ENCODE measurements at regions not wholly inside any gene's neighbourhood (a gene's known extent, or its start where the extent isn't known, plus 50 kb on each side); places are given as distances from the start of the nearest gene placed in this dataset.

- no peak for TF ChIP-seq TAF7 (optimal IDR thresholded peaks at IDR 0.05; ENCODE audit: borderline replicate concordance, low read depth, low read length)
Measured at GRCh38 chr16:79468121-79468552, 132.4 kb downstream of the MAF start (continued).

- H3K4me2 ChIP-seq (ENCODE audit: insufficient read depth in 1 of 2, low read depth in 2 of 2, low read length in 2 of 2): no peak overlapping the region
- no peak overlapping the region for H2BK120ac ChIP-seq (replicated peaks; ENCODE audit: low read depth, low read length)
- no peak overlapping the region for H2BK15ac ChIP-seq (ENCODE audit: low read length)
- H2BK20ac ChIP-seq (ENCODE audit: low read length): no peak overlapping the region
- no peak overlapping the region for H4K91ac ChIP-seq (replicated peaks; ENCODE audit: insufficient read length, low read length)
- H3K23me2 ChIP-seq (ENCODE audit: low read depth, low read length): no peaks in the 10 kb centered on the region
- H4K5ac ChIP-seq (ENCODE audit: insufficient read length, low read depth, low read length): no peak overlapping the region
- H2BK12ac ChIP-seq (ENCODE audit: low read depth, low read length): no peak overlapping the region
- no peak overlapping the region for H3K9ac ChIP-seq (replicated peaks in 1 of 4; ENCODE audit: extremely low read depth in 1 of 4, low read depth in 3 of 4, low read length in 3 of 4)
- no peaks in the 10 kb centered on the region for H3K79me1 ChIP-seq (ENCODE audit: low read depth, low read length)
- H3K14ac ChIP-seq (ENCODE audit: insufficient read length): no peak overlapping the region
- no peak overlapping the region for H3K27ac ChIP-seq (ENCODE audit: low read depth, low read length)
- H3K4me1 ChIP-seq (replicated peaks in 1 of 4; ENCODE audit: control insufficient read depth in 3 of 4, insufficient read depth in 4 of 4, low read length in 3 of 4): no peaks in the 10 kb centered on the region
- POLR2A ChIA-PET (ENCODE audit: partially characterized antibody): no interaction called here
- H3K23ac ChIP-seq (ENCODE audit: insufficient read length): no peak overlapping the region
- H4K20me1 ChIP-seq (replicated peaks in 1 of 2; ENCODE audit: control insufficient read depth in 1 of 2, insufficient read depth in 2 of 2, low read length in 2 of 2): no peaks in the 10 kb centered on the region
- H2BK5ac ChIP-seq (ENCODE audit: low read depth, low read length): no peak overlapping the region
- 89% methylated on average over 2 of the region's 2 CpGs; no CpG with 5 or more reads in 1 of the 2 experiments for WGBS, 2 experiments (ENCODE audit: extremely low coverage in 1 of 2, insufficient coverage in 1 of 2, insufficient read length in 1 of 2, insufficient replicate concordance in 2 of 2, low coverage in 1 of 2, low lambda C conversion rate in 2 of 2, missing lambda C conversion rate in 1 of 2)
- no peak overlapping the region for H2AK5ac ChIP-seq (ENCODE audit: low read depth, low read length)
- DNase-seq (ENCODE audit: low read depth in 1 of 2, low spot score in 2 of 2): no peak
- no peak for FAIRE-seq
- H3K27me3 ChIP-seq (replicated peaks in 1 of 4; ENCODE audit: control insufficient read depth in 3 of 4, extremely low read depth in 1 of 4, insufficient read depth in 3 of 4, low read length in 3 of 4): no peaks in the 10 kb centered on the region
- no peaks in the 10 kb centered on the region for H3K36me3 ChIP-seq (ENCODE audit: control insufficient read depth in 2 of 4, insufficient read depth in 4 of 4, low read length in 3 of 4)
- no peak overlapping the region for H3K18ac ChIP-seq (ENCODE audit: extremely low read depth, low read length)
- no peak overlapping the region for H3K4me3 ChIP-seq (ENCODE audit: extremely low read depth in 1 of 4, insufficient read depth in 2 of 4, low read depth in 3 of 4, low read length in 4 of 4)
- no peak overlapping the region for H3K4ac ChIP-seq (replicated peaks; ENCODE audit: insufficient read length, low read depth, low read length)
- H4K8ac ChIP-seq (ENCODE audit: extremely low read depth, insufficient read depth, low read length): no peak overlapping the region
- CTCF ChIA-PET (ENCODE audit: partially characterized antibody): no interaction called here
- H3K56ac ChIP-seq (replicated peaks; ENCODE audit: insufficient read length, low read depth, low read length): no peak overlapping the region
- H3K9me3 ChIP-seq (ENCODE audit: insufficient read depth in 2 of 2, low read depth in 1 of 2, low read length in 1 of 2): no peaks in the 10 kb centered on the region
- H3K79me2 ChIP-seq (ENCODE audit: control insufficient read depth in 1 of 2, insufficient read depth in 2 of 2, low read length in 2 of 2): no peaks in the 10 kb centered on the region
- no peak overlapping the region for H2AFZ ChIP-seq (ENCODE audit: low read length)
- no peak for TF ChIP-seq SUZ12 (IDR thresholded peaks at IDR 0.05; ENCODE audit: low read length)
- no peak for TF ChIP-seq POLR2A (IDR thresholded peaks at IDR 0.05; ENCODE audit: control extremely low read depth in 1 of 2, low read depth in 2 of 2, low read length in 2 of 2)
- no peak for TF ChIP-seq POU5F1 (IDR thresholded peaks at IDR 0.05; ENCODE audit: low read depth, low read length)
- TF ChIP-seq FOSL1 (IDR thresholded peaks at IDR 0.05; ENCODE audit: insufficient read depth, low read depth, low read length): no peak
- no peak for TF ChIP-seq CBX8 (IDR thresholded peaks at IDR 0.05; ENCODE audit: borderline replicate concordance, low read depth, low read length)
- TF ChIP-seq BRCA1 (IDR thresholded peaks at IDR 0.05; ENCODE audit: low read depth, low read length): no peak
- no peak for TF ChIP-seq JUN (IDR thresholded peaks at IDR 0.05; ENCODE audit: low read depth, low read length)
- TF ChIP-seq ATF2 (IDR thresholded peaks at IDR 0.05; ENCODE audit: low read length): no peak
- TF ChIP-seq CTBP2 (IDR thresholded peaks at IDR 0.05; ENCODE audit: borderline replicate concordance, insufficient read depth, insufficient read length, low read length): no peak
- TF ChIP-seq CHD1 (IDR thresholded peaks at IDR 0.05; ENCODE audit: low read depth, low read length): no peak
Measured at GRCh38 chr16:79466111-79466510, 134.4 kb downstream of the MAF start.

All from H1 (cell line).